K562 (cell line): ENCODE measurements at regions not wholly inside any gene's neighbourhood (a gene's known extent, or its start where the extent isn't known, plus 50 kb on each side); places are given as distances from the start of the nearest gene placed in this dataset.

ENCODE experiments used
- ATAC-seq: fragments of 200-7000 bp; cut with Tn5 transposase; 3 replicates; pipeline ENCODE4 v1.9.1; 2020; ENCODE audit warnings: moderate library complexity
- BruUV-seq: library from RNA; stranded (reverse); fragments of 400-500 nt; replicated peaks from 2 replicates; lab custom pipeline; 2021; lab: Mats Ljungman, UMichigan
- CTCF ChIA-PET: fragments of 300-600 bp; formaldehyde crosslinking; extraction: SDS; loops from one replicate; lab custom pipeline; 2021; ENCODE audit warnings: low intra/inter-chr PET ratio; lab: Yijun Ruan, JAX
- POLR2A ChIA-PET: fragments of 300-600, 350-650 bp; sonication (Branson Sonifier 250); formaldehyde crosslinking; extraction: SDS; loops from one replicate; lab custom pipeline; 2021; ENCODE audit warnings: antibody characterized with exemption, inconsistent platforms; lab: Yijun Ruan, JAX
- DNase-seq, 4 experiments: peaks; one replicate each; pipeline versions ENCODE4 v3.0.0 to v3.0.0-alpha.2; 2011 to 2018; ENCODE audit warnings: low spot score in 3 of 4, mixed read lengths in 3 of 4; ENCODE audit errors: extremely low read depth in 1 of 4
- FAIRE-seq: peaks from 2 replicates; lab custom pipeline; 2011; peaks lifted over from hg19 to GRCh38; lab: Jason Lieb, UNC
- H2AFZ ChIP-seq: 2 replicates; pipeline ENCODE4 v1.6.0; 2011; ENCODE audit warnings: low read depth, low read length, control low read depth, inconsistent platforms
- H3K27ac ChIP-seq: fragments of 200-600 bp; 3 replicates; pipeline ENCODE4 v1.8.0; 2011; ENCODE audit warnings: low read depth, mild to moderate bottlenecking, control low read depth, inconsistent platforms, low read length, moderate library complexity, mixed read lengths; ENCODE audit errors: extremely low read depth
- H3K27me3 ChIP-seq, 2 experiments: fragments of 300-600 bp in 1 of 2; 2 replicates in 1 of 2; 3 replicates in 1 of 2; pipeline versions ENCODE4 v1.6.0 to v1.8.0; 2011; ENCODE audit warnings: inconsistent platforms in 2 of 2, low read length in 2 of 2, mild to moderate bottlenecking in 1 of 2, mixed read lengths in 1 of 2, moderate library complexity in 1 of 2; ENCODE audit not compliant: control insufficient read depth in 2 of 2, insufficient read depth in 2 of 2
- H3K36me3 ChIP-seq: fragments of 300-600 bp; 3 replicates; pipeline ENCODE4 v1.8.0; 2011; ENCODE audit warnings: mild to moderate bottlenecking, low read length, inconsistent platforms; ENCODE audit not compliant: control insufficient read depth, insufficient read depth
- H3K4me1 ChIP-seq, 2 experiments: fragments of 200-600 bp in 1 of 2; replicated peaks in 1 of 2; 2 replicates in 1 of 2; 3 replicates in 1 of 2; pipeline versions ENCODE4 v1.5.1 to v1.8.0; 2011; ENCODE audit warnings: inconsistent platforms in 2 of 2, low read length in 2 of 2, mild to moderate bottlenecking in 1 of 2, mixed read lengths in 1 of 2, moderate library complexity in 1 of 2; ENCODE audit not compliant: control insufficient read depth in 2 of 2, insufficient read depth in 2 of 2
- H3K4me2 ChIP-seq: 2 replicates; pipeline ENCODE4 v1.6.1; 2011; ENCODE audit warnings: low read length, control low read depth, inconsistent platforms, mixed read lengths; ENCODE audit not compliant: insufficient read depth
- H3K4me3 ChIP-seq: fragments of 200-600 bp; sonication (generic), shearing (Covaris generic); 2 replicates; pipeline ENCODE4 v1.5.1; 2016; ENCODE audit warnings: control low read depth, inconsistent platforms
- H3K79me2 ChIP-seq: fragments of 200-600 bp; 3 replicates; pipeline ENCODE4 v1.8.0; 2011; ENCODE audit warnings: low read length, inconsistent platforms; ENCODE audit not compliant: control insufficient read depth, insufficient read depth
- H3K9ac ChIP-seq, 2 experiments: 2 replicates each; pipeline versions ENCODE4 v1.6.0 to v1.6.1; 2011; ENCODE audit warnings: low read depth in 2 of 2, low read length in 2 of 2, control low read depth in 1 of 2, inconsistent platforms in 1 of 2, mild to moderate bottlenecking in 1 of 2, mixed read lengths in 1 of 2; ENCODE audit not compliant: insufficient read depth in 1 of 2
- H3K9me1 ChIP-seq: one replicate; pipeline ENCODE4 v1.6.0; 2011; ENCODE audit warnings: inconsistent platforms, mild to moderate bottlenecking, low read length, moderate library complexity; ENCODE audit not compliant: control insufficient read depth, insufficient read depth
- H3K9me3 ChIP-seq: replicated peaks from 2 replicates; pipeline ENCODE4 v1.5.1; 2011; ENCODE audit warnings: low read depth, low read length, inconsistent platforms; ENCODE audit not compliant: control insufficient read depth, insufficient read depth
- H4K20me1 ChIP-seq: replicated peaks from 2 replicates; pipeline ENCODE4 v1.6.1; 2011; ENCODE audit warnings: low read length, inconsistent platforms, mixed read lengths; ENCODE audit not compliant: control insufficient read depth, insufficient read depth
- CTCFL ChIP-seq: IDR thresholded peaks from 2 replicates; pipeline ENCODE4 v1.6.1; 2011; ENCODE audit warnings: borderline replicate concordance, low read depth, mild to moderate bottlenecking, moderate library complexity, low read length; ENCODE audit not compliant: insufficient read depth, poor library complexity, severe bottlenecking
- EWSR1 ChIP-seq: fragments of 450-650 bp; IDR thresholded peaks from 2 replicates; pipeline ENCODE4 v1.6.1; 2018; ENCODE audit warnings: borderline replicate concordance, mild to moderate bottlenecking, low read depth, moderate library complexity; ENCODE audit not compliant: partially characterized antibody
- GABPA ChIP-seq: fragments of 200-800 bp; sonication (Bioruptor generic); conservative IDR thresholded peaks from 2 replicates; pipeline ENCODE4 v1.6.1; 2016; ENCODE audit warnings: low read depth, missing genetic modification characterization, missing compliant biosample characterization
- L3MBTL2 ChIP-seq: fragments of 450-650 bp; IDR thresholded peaks from 2 replicates; pipeline ENCODE4 v1.6.1; 2016; ENCODE audit warnings: mild to moderate bottlenecking, moderate library complexity
- MCM2 ChIP-seq: fragments of 450-650 bp; IDR thresholded peaks from 2 replicates; pipeline ENCODE4 v1.6.1; 2017; ENCODE audit warnings: low read depth, mild to moderate bottlenecking
- MCM5 ChIP-seq: fragments of 450-650 bp; IDR thresholded peaks from 2 replicates; pipeline ENCODE4 v1.6.1; 2016; ENCODE audit warnings: low read depth
- NR1H2 ChIP-seq: sonication (generic); formaldehyde crosslinking; IDR thresholded peaks from 2 replicates; pipeline ENCODE4 v1.4.0; 2020; ENCODE audit warnings: mild to moderate bottlenecking, missing genetic modification reagents
- POLR2A ChIP-seq: fragments of 450-650 bp; conservative IDR thresholded peaks from 2 replicates; pipeline ENCODE4 v1.6.1; 2016
- YBX1 ChIP-seq: fragments of 450-650 bp; IDR thresholded peaks from 2 replicates; pipeline ENCODE4 v1.7.1; 2016; ENCODE audit warnings: mild to moderate bottlenecking
- ZBTB33 ChIP-seq: sonication (generic); formaldehyde crosslinking; IDR thresholded peaks from 2 replicates; pipeline ENCODE4 v1.8.1; 2023; ENCODE audit warnings: mild to moderate bottlenecking, missing genetic modification reagents
- ZBTB34 ChIP-seq: fragments of 250-450 bp; sonication (Bioruptor Pico); IDR thresholded peaks from 2 replicates; pipeline ENCODE4 v1.8.0; 2021; ENCODE audit warnings: mild to moderate bottlenecking, moderate library complexity
- ZBTB8A ChIP-seq: fragments of 450-650 bp; IDR thresholded peaks from 2 replicates; pipeline ENCODE4 v1.6.1; 2018; ENCODE audit warnings: mild to moderate bottlenecking, moderate library complexity; ENCODE audit not compliant: partially characterized antibody
- ZFP91 ChIP-seq: sonication (generic); formaldehyde crosslinking; IDR thresholded peaks from 2 replicates; pipeline ENCODE4 v1.8.0; 2022; ENCODE audit warnings: mild to moderate bottlenecking, missing genetic modification reagents
- ZNF146 ChIP-seq: IDR thresholded peaks from one replicate; pipeline ENCODE4 v1.6.1; 2018; ENCODE audit warnings: missing compliant biosample characterization; ENCODE audit not compliant: unreplicated experiment
- ZNF586 ChIP-seq: fragments of 450-650 bp; formaldehyde crosslinking; conservative IDR thresholded peaks from 2 replicates; pipeline ENCODE4 v1.4.0; 2020; ENCODE audit warnings: mild to moderate bottlenecking, moderate library complexity
- ZNF75A ChIP-seq: fragments of 450-650 bp; formaldehyde crosslinking; IDR thresholded peaks from 2 replicates; pipeline ENCODE4 v1.4.0; 2020; ENCODE audit warnings: mild to moderate bottlenecking
- WGBS: fragments of 100-300 bp; shearing (Covaris generic); methylation state at CpG from one replicate; pipeline ENCODE4 v1.1.6; 2016; ENCODE audit warnings: low coverage, mixed read lengths; ENCODE audit not compliant: insufficient coverage; ENCODE audit errors: missing lambda C conversion rate; 5-methylcytosine and 5-hydroxymethylcytosine counted together
- in situ Hi-C: fragments of 300-500 bp; cut with MboI; formaldehyde crosslinking; loops from 4 replicates; pipeline ENCODE4 v1.15.0; 2018; ENCODE audit warnings: inconsistent platforms, mixed read lengths
- intact Hi-C: fragments of 100-400 bp; cut with micrococcal nuclease; formaldehyde crosslinking; loops from 2 replicates; pipeline ENCODE4 v1.14.2; 2022

DNA sequence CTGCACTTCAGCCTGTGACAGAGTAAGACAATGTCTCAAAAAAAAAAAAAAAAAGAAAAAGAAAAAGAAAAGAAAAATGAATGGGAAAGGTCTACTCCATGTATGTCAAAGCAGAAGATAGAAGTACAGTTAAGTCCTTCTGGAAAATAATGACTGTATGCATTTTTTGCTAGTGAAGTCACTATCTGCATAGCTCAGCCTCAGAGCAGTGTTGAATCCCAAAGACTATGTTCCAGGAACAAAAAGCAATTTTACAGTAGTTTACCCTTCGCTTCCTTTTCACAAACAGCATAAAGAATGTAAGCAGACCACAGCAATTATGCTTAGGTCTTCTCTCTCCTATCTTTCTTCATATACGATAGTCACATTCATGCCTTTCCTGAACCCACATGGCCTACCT is 497.4 kb downstream of the CMPK2 start:
- no peak overlapping the region for H3K27ac ChIP-seq
- DNase-seq (no peak), ATAC-seq (no peak), FAIRE-seq (no peak)
- no peak overlapping the region for H3K4me2 ChIP-seq
- H3K27me3 ChIP-seq: no peaks in the 10 kb centered on the region
- intact Hi-C loops (no loop called here), in situ Hi-C loops (no loop called here)
- H3K9ac ChIP-seq: no peak overlapping the region
- no peak overlapping the region for H2AFZ ChIP-seq
- POLR2A ChIA-PET: no interaction called here
- H3K4me1 ChIP-seq: no peaks in the 10 kb centered on the region
- H3K4me3 ChIP-seq: no peak overlapping the region
- no peaks in the 10 kb centered on the region; the same call in 1 of the 2 replicates for H3K9me3 ChIP-seq
- WGBS: 17% methylated on average over 2 of the region's 2 CpGs
- no peaks in the 10 kb centered on the region for H4K20me1 ChIP-seq
- TF ChIP-seq MCM5 (no peak), CTCFL (no peak), ZNF586 (no peak), YBX1 (no peak), NR1H2 (CRISPR knock-in tag) (no peak), ZBTB34 (CRISPR knock-in tag) (no peak), ZNF75A (CRISPR knock-in tag) (no peak), ZNF146 (no peak), POLR2A (no peak), ZBTB33 (no peak), ZBTB8A (no peak), ZFP91 (CRISPR knock-in tag) (no peak), L3MBTL2 (no peak), MCM2 (no peak), EWSR1 (no peak), GABPA (tag) (no peak)
- H3K9me1 ChIP-seq: no peaks in the 10 kb centered on the region
- no peaks in the 10 kb centered on the region for H3K36me3 ChIP-seq
- CTCF ChIA-PET: no interaction called here
- no peaks in the 10 kb centered on the region for H3K79me2 ChIP-seq
- BruUV-seq: no TSS peak
